ENCODE measurements at regions not wholly inside any gene's neighbourhood (a gene's known extent, or its start where the extent isn't known, plus 50 kb on each side); places are given as distances from the start of the nearest gene placed in this dataset.

DNA sequence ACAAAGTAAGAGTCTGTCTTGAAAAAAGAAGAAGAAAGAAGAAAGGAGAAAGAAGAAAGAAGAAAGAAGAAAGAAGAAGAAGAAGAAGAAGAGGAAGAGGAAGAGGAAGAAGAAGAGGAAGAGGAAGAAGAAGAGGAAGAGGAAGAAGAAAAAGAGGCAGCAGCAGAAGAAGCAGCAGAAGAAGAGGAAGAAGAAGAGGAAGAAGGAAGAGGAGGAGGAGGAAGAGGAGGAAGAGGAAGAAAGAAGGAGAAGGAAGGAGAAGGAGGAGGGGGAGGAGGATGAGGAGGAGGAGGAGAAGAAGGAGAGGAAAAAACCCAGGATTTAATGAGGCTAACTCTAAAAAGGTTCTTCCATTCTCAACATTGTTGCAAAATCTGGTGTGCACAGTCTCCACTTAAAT lies 95.4 kb upstream of the PDE10A start:
- no peak for DNase-seq (ENCODE audit: low spot score)
- ATAC-seq (ENCODE audit: insufficient number of reproducible peaks, low FRiP score, low read depth), result no peak
- H3K9me3 ChIP-seq, result no peaks in the 10 kb centered on the region
- no peaks in the 10 kb centered on the region for H3K4me1 ChIP-seq (ENCODE audit: control insufficient read depth in 1 of 2, low read depth in 2 of 2)
- TF ChIP-seq, protein P1, sequence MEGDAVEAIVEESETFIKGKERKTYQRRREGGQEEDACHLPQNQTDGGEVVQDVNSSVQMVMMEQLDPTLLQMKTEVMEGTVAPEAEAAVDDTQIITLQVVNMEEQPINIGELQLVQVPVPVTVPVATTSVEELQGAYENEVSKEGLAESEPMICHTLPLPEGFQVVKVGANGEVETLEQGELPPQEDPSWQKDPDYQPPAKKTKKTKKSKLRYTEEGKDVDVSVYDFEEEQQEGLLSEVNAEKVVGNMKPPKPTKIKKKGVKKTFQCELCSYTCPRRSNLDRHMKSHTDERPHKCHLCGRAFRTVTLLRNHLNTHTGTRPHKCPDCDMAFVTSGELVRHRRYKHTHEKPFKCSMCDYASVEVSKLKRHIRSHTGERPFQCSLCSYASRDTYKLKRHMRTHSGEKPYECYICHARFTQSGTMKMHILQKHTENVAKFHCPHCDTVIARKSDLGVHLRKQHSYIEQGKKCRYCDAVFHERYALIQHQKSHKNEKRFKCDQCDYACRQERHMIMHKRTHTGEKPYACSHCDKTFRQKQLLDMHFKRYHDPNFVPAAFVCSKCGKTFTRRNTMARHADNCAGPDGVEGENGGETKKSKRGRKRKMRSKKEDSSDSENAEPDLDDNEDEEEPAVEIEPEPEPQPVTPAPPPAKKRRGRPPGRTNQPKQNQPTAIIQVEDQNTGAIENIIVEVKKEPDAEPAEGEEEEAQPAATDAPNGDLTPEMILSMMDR (IDR thresholded peaks at IDR 0.05), result no peak
- H3K27me3 ChIP-seq (replicated peaks; ENCODE audit: insufficient read depth), result no peaks in the 10 kb centered on the region
- no peak overlapping the region for H3K27ac ChIP-seq
- H3K36me3 ChIP-seq, result no peaks in the 10 kb centered on the region
- H3K4me3 ChIP-seq, result no peak overlapping the region

DNA sequence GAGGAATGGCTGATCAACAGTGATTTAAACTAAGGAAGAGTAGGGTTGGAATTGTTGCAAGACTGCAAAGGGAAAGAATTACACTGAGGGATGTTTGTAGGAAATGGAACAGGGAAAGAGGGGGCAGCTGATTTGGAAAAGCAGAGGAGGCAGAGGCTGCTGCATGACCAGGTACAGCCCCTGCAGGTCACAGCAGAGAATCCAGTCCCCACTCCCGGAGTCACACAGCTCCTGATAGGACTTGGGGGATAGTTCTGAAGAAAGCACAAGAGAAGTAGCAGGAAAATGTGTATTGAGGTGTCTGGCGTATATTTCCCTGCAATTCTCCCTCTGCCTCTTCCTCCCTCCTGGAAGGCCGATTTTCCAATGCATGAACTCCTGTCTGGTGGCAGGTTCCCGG lies 92.5 kb upstream of the PDE10A start:
- ATAC-seq (ENCODE audit: insufficient number of reproducible peaks, low FRiP score, low read depth) (no peak), DNase-seq (ENCODE audit: low spot score) (no peak)
- TF ChIP-seq, protein P1 (IDR thresholded peaks at IDR 0.05), result no peak
- Histone ChIP-seq H3K36me3 (no peaks in the 10 kb centered on the region), H3K4me1 (ENCODE audit: control insufficient read depth in 1 of 2, low read depth in 2 of 2) (no peaks in the 10 kb centered on the region), H3K9me3 (no peaks in the 10 kb centered on the region), H3K27ac (no peak overlapping the region), H3K4me3 (no peak overlapping the region), H3K27me3 (replicated peaks; ENCODE audit: insufficient read depth) (no peaks in the 10 kb centered on the region)

DNA sequence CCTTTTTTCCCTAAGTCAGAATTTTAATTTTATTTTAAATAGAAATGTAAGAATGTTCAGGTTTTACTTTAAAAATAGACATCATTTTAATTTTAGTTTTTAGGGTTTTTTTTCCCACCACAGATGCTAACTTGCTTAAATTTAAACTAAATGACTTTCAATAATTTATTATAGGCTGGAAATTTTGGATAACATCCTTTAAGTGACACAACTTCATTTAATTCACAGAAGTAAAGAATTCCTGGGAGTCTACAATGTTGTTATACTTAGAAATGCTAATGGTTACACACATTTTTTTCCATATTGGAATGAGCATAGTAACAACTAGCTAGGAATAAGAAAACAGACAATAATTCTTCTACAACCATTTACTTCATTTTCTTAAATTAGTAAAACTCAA lies 90.5 kb upstream of the PDE10A start:
- H3K36me3 ChIP-seq, result no peaks in the 10 kb centered on the region
- H3K4me3 ChIP-seq, result no peak overlapping the region
- TF ChIP-seq, protein P1 (IDR thresholded peaks at IDR 0.05), result no peak
- H3K9me3 ChIP-seq, result no peaks in the 10 kb centered on the region
- DNase-seq (ENCODE audit: low spot score), result no peak
- ATAC-seq (ENCODE audit: insufficient number of reproducible peaks, low FRiP score, low read depth), result no peak
- no peaks in the 10 kb centered on the region for H3K27me3 ChIP-seq (replicated peaks; ENCODE audit: insufficient read depth)
- H3K4me1 ChIP-seq (ENCODE audit: control insufficient read depth in 1 of 2, low read depth in 2 of 2), result no peaks in the 10 kb centered on the region
- no peak overlapping the region for H3K27ac ChIP-seq

DNA sequence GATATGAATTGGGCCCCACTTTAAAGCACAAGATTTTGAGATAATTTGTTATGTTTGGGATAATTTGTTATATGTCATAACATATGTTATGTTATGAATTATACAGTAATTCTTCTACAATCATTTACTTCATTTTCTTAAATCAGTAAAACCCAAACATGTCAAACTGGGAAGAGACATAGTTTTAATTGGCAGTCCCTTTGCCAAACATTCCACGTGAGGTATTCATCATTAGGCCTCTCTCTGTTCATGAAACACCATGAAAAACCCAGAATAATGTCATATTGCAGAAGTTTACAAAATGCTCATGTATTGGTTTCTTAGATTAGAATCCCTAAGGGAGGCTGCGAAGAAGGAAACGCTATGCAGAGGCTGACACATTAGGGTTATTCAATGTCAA lies 89.4 kb upstream of the PDE10A start:
- Histone ChIP-seq H3K27ac (no peak overlapping the region), H3K4me3 (no peak overlapping the region), H3K4me1 (ENCODE audit: control insufficient read depth in 1 of 2, low read depth in 2 of 2) (no peaks in the 10 kb centered on the region), H3K27me3 (replicated peaks; ENCODE audit: insufficient read depth) (no peaks in the 10 kb centered on the region), H3K9me3 (no peaks in the 10 kb centered on the region), H3K36me3 (no peaks in the 10 kb centered on the region)
- no peak for DNase-seq (ENCODE audit: low spot score)
- no peak for ATAC-seq (ENCODE audit: insufficient number of reproducible peaks, low FRiP score, low read depth)
- TF ChIP-seq, protein P1 (IDR thresholded peaks at IDR 0.05), result no peak

DNA sequence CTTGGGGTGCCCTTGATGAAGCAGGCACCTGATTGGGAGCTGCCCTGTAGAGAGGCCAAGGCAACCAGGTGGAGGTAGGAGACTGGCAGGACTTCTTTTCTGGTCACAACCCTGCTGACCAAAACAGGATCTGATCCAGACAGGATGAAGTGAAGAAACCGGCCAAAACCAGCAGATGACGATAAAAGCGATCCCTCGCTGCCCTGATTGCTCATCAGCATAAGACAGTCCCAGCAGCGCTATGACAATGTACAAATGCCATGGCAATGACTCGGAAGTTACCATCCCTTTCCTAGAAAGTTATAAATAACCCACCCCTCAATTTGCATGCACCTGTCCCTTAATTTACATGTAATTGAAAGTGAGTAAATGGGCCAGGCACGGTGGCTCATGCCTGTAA lies 88.4 kb upstream of the PDE10A start:
- no peak for DNase-seq (ENCODE audit: low spot score)
- TF ChIP-seq, protein P1 (IDR thresholded peaks at IDR 0.05), result no peak
- no peak overlapping the region for H3K27ac ChIP-seq
- no peaks in the 10 kb centered on the region for H3K9me3 ChIP-seq
- no peak overlapping the region for H3K4me3 ChIP-seq
- H3K36me3 ChIP-seq, result no peaks in the 10 kb centered on the region
- ATAC-seq (ENCODE audit: insufficient number of reproducible peaks, low FRiP score, low read depth), result no peak
- H3K27me3 ChIP-seq (replicated peaks; ENCODE audit: insufficient read depth), result no peaks in the 10 kb centered on the region
- no peaks in the 10 kb centered on the region for H3K4me1 ChIP-seq (ENCODE audit: control insufficient read depth in 1 of 2, low read depth in 2 of 2)

Data from thoracic aorta (tissue), 2 donors.